ENCODE measurements at regions not wholly inside any gene's neighbourhood (a gene's known extent, or its start where the extent isn't known, plus 50 kb on each side); places are given as distances from the start of the nearest gene placed in this dataset.

- H3K4me2 ChIP-seq (ENCODE audit: insufficient read depth, insufficient read length, low read length): no peak overlapping the region
- no peak overlapping the region for H3K4ac ChIP-seq (ENCODE audit: low read depth, low read length)
- H3K79me1 ChIP-seq (ENCODE audit: insufficient read depth, low read depth, low read length, poor library complexity, severe bottlenecking): no peaks in the 10 kb centered on the region
- no peaks in the 10 kb centered on the region for H4K20me1 ChIP-seq (ENCODE audit: control insufficient read depth, insufficient read depth, insufficient read length)
- no peaks in the 10 kb centered on the region for H3K23me2 ChIP-seq (ENCODE audit: insufficient read length, low read depth, low read length, poor library complexity, severe bottlenecking)
- no peaks in the 10 kb centered on the region for H3K9me3 ChIP-seq (ENCODE audit: control insufficient read depth, low read depth, low read length)
- no peaks in the 10 kb centered on the region for H3K79me2 ChIP-seq (ENCODE audit: insufficient read depth, low read length)
- no peak overlapping the region for H3K27ac Mint-ChIP-seq
- no peaks in the 10 kb centered on the region for H3K36me3 Mint-ChIP-seq (ENCODE audit: insufficient read depth in 1 of 3, low read depth in 3 of 3)
- H2BK15ac ChIP-seq (ENCODE audit: low read depth, low read length): no peak overlapping the region
- no peak overlapping the region for H3K23ac ChIP-seq (ENCODE audit: insufficient read length, low read depth, low read length)
- no peaks in the 10 kb centered on the region for H3K27me3 ChIP-seq (ENCODE audit: insufficient read depth, low read length)
- no peak overlapping the region for H4K5ac ChIP-seq (ENCODE audit: insufficient read length, low read depth, low read length)
- H3K4me1 ChIP-seq (ENCODE audit: insufficient read depth, low read length): no peaks in the 10 kb centered on the region
- no peak overlapping the region for H2BK20ac ChIP-seq (ENCODE audit: low read depth, low read length, poor library complexity, severe bottlenecking)
- H3K9ac ChIP-seq (ENCODE audit: extremely low read depth, insufficient read length, low read length): no peak overlapping the region
- H3K14ac ChIP-seq (ENCODE audit: insufficient read depth, low read length): no peak overlapping the region
- H2BK120ac ChIP-seq (ENCODE audit: low read depth, low read length, poor library complexity, severe bottlenecking): no peak overlapping the region
- no peak overlapping the region for H4K91ac ChIP-seq (ENCODE audit: insufficient read length, low read depth, low read length)
- H3K18ac ChIP-seq (ENCODE audit: insufficient read length, low read depth, low read length): no peak overlapping the region
- no peak overlapping the region for H2AFZ ChIP-seq (ENCODE audit: low read length)
- H2BK12ac ChIP-seq (ENCODE audit: insufficient read length, low read depth, low read length): no peak overlapping the region
- H3K9me3 Mint-ChIP-seq: peaks cover 0 to 3% of the 10 kb centered on the region in 2 experiments; a peak in 3 of 5 replicates
- H2BK5ac ChIP-seq (ENCODE audit: insufficient read length, low read length): no peak overlapping the region
- H2AK5ac ChIP-seq (ENCODE audit: insufficient read length, low read length): no peak overlapping the region
- H3K27ac ChIP-seq (ENCODE audit: insufficient read length, low read depth, low read length): no peak overlapping the region
- peaks cover 0 to 9% of the 10 kb centered on the region in 2 experiments; a peak in 2 of 4 replicates for H3K4me1 Mint-ChIP-seq
- H3K4me3 Mint-ChIP-seq: no peak overlapping the region
- H3K27me3 Mint-ChIP-seq (ENCODE audit: low read depth): peaks cover 22% of the 10 kb centered on the region
- no peak for DNase-seq
- no peak overlapping the region for H4K8ac ChIP-seq (replicated peaks; ENCODE audit: insufficient read length, low read depth, low read length)
- H3K56ac ChIP-seq (ENCODE audit: insufficient read length, low read depth, low read length): no peak overlapping the region
- H3T11ph ChIP-seq (ENCODE audit: low read length): no peak overlapping the region
- TF ChIP-seq CTCF (conservative IDR thresholded peaks at IDR 0.05): no peak
- WGBS (ENCODE audit: extremely low coverage, insufficient read length, low lambda C conversion rate): no CpG with 5 or more reads among the region's 5 CpGs
Observed at GRCh38 chr11:44400431-44400830, 90.5 kb upstream of the ALX4 start.
